ENCODE measurements at regions not wholly inside any gene's neighbourhood (a gene's known extent, or its start where the extent isn't known, plus 50 kb on each side); places are given as distances from the start of the nearest gene placed in this dataset.
A peak's percentile ranks its signal among the peaks of the same experiment; 100 is the strongest.

DNA sequence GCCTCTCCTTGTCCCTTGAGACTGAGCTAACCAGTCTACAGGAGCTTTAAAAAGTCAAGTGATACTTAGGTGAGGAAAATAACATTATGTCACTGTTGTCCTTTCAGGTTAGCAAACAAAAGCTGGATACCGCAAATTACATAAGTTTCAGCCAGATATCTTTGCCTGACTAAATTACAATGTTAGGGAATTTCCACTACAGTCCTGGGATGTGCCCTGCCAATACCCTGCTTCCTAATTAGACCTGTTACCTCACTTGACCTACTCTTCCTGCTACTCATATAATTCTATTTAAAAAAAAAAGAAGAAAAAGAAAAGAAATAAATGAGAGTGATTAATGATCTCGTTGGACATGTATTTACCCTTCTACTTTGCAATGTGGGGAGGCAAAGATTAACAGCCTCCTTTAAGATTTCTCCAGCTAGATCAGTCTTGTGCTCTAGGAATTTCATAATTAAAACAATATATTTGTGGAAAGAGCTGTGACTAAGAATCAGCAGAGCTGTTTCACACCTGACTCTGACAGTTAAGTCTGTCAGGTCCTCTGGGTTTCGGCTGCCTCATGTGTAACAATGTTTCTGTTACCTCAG is 318.9 kb downstream of the HDGFL1 start:
- Histone ChIP-seq H3K4me3 (ENCODE audit: insufficient read depth, low read depth, low read length) (no peak overlapping the region), H3K79me1 (ENCODE audit: low read depth in 1 of 2, low read length in 2 of 2) (no peaks in the 10 kb centered on the region), H4K20me1 (ENCODE audit: insufficient read depth, low read length) (no peaks in the 10 kb centered on the region), H2BK20ac (ENCODE audit: low read depth, low read length) (no peak overlapping the region), H2AFZ (replicated peaks; ENCODE audit: low read length, poor library complexity) (no peak overlapping the region), H2BK15ac (ENCODE audit: low read depth, low read length) (peak overlapping the region; percentile 90; the same call in 2 of the 3 replicates), H3K27me3 (ENCODE audit: control insufficient read depth, insufficient read depth, low read length) (no peaks in the 10 kb centered on the region), H2BK120ac (ENCODE audit: low read depth, low read length) (peak overlapping the region; percentile 28; the same call in 1 of the 2 replicates), H2AK9ac (replicated peaks; ENCODE audit: low read depth, low read length, poor library complexity) (no peak overlapping the region), H3K56ac (ENCODE audit: extremely low read depth, insufficient read depth, low read length) (no peak overlapping the region), H2BK5ac (ENCODE audit: low read depth, low read length, poor library complexity, severe bottlenecking) (no peak overlapping the region), H4K5ac (ENCODE audit: low read depth, low read length) (peak overlapping the region; percentile 69; the same call in 1 of the 2 replicates), H2AK5ac (ENCODE audit: low read depth, low read length) (no peak overlapping the region), H3K9me3 (ENCODE audit: control insufficient read depth, insufficient read depth, low read length) (no peaks in the 10 kb centered on the region), H3K14ac (replicated peaks; ENCODE audit: low read depth, low read length) (0 out of 2 replicates have a peak overlapping the region, but pooled peaks have one; percentile 12), H3K23ac (ENCODE audit: low read depth, low read length) (no peak overlapping the region), H3K36me3 (ENCODE audit: control insufficient read depth, insufficient read depth, low read length) (no peaks in the 10 kb centered on the region), H3K4ac (ENCODE audit: low read depth, low read length) (peak overlapping the region; percentile 19; the same call in 1 of the 2 replicates), H3K4me1 (ENCODE audit: control insufficient read depth, insufficient read depth, low read length) (peaks cover 4% of the 10 kb centered on the region; the same call in 1 of the 2 replicates), H3K9ac (ENCODE audit: low read depth, low read length) (no peak overlapping the region), H4K8ac (ENCODE audit: low read depth in 2 of 2, low read length in 2 of 2) (peak overlapping the region; percentile 27 to 37; a peak in 1 of 4 replicates), H4K91ac (ENCODE audit: insufficient read depth, low read depth, low read length) (no peak overlapping the region; the same call in 1 of the 2 replicates), H3K27ac (ENCODE audit: insufficient read depth, low read length) (no peak overlapping the region), H3K9me1 (ENCODE audit: insufficient read depth, low read length) (peaks cover 7% of the 10 kb centered on the region), H3K4me2 (ENCODE audit: low read depth, low read length) (no peak overlapping the region), H3K18ac (ENCODE audit: low read depth, low read length) (peak overlapping the region; percentile 71; the same call in 1 of the 2 replicates)
- BruUV-seq (replicated peaks): no TSS peak
- CTCF ChIA-PET: interaction anchor here (0.8 to 1.1 kb wide), 2 partner anchors 10 to 34 kb away, joined by 3 read pairs; no protein-coding TSS in a partner anchor
- DNase-seq (no peak), ATAC-seq (ENCODE audit: low read depth) (no peak)
- intact Hi-C loops (cut with micrococcal nuclease) (loop anchor here (10.0 kb wide), 1 partner anchor 767 kb away; no protein-coding TSS in a partner anchor), dilution Hi-C loops (cut with HindIII; ENCODE audit: low sequenced_read_pairs, unreplicated experiment) (no loop called here), in situ Hi-C loops (cut with MboI; ENCODE audit: low sequenced_read_pairs) (no loop called here)
- TF ChIP-seq MAFK (IDR thresholded peaks at IDR 0.05; ENCODE audit: low read depth, low read length): no peak
- no peak for TF ChIP-seq RFX5 (IDR thresholded peaks at IDR 0.05; ENCODE audit: low read depth, low read length)
- TF ChIP-seq MAZ (IDR thresholded peaks at IDR 0.05; ENCODE audit: borderline replicate concordance, low read depth, low read length): no peak
- TF ChIP-seq, protein P1, sequence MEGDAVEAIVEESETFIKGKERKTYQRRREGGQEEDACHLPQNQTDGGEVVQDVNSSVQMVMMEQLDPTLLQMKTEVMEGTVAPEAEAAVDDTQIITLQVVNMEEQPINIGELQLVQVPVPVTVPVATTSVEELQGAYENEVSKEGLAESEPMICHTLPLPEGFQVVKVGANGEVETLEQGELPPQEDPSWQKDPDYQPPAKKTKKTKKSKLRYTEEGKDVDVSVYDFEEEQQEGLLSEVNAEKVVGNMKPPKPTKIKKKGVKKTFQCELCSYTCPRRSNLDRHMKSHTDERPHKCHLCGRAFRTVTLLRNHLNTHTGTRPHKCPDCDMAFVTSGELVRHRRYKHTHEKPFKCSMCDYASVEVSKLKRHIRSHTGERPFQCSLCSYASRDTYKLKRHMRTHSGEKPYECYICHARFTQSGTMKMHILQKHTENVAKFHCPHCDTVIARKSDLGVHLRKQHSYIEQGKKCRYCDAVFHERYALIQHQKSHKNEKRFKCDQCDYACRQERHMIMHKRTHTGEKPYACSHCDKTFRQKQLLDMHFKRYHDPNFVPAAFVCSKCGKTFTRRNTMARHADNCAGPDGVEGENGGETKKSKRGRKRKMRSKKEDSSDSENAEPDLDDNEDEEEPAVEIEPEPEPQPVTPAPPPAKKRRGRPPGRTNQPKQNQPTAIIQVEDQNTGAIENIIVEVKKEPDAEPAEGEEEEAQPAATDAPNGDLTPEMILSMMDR (conservative IDR thresholded peaks at IDR 0.05; ENCODE audit: low read depth, low read length): no peak
- TF ChIP-seq RAD21 (IDR thresholded peaks at IDR 0.05; ENCODE audit: low read length): no peak
- no peak for TF ChIP-seq RCOR1 (IDR thresholded peaks at IDR 0.05; ENCODE audit: insufficient replicate concordance, low read length)
- TF ChIP-seq POLR2A (IDR thresholded peaks at IDR 0.05; ENCODE audit: low read depth, low read length): no peak
- TF ChIP-seq CHD1 (IDR thresholded peaks at IDR 0.05; ENCODE audit: low read depth, low read length): no peak
- TF ChIP-seq FOS (IDR thresholded peaks at IDR 0.05; ENCODE audit: low read depth, low read length): no peak
- TF ChIP-seq, protein P2, sequence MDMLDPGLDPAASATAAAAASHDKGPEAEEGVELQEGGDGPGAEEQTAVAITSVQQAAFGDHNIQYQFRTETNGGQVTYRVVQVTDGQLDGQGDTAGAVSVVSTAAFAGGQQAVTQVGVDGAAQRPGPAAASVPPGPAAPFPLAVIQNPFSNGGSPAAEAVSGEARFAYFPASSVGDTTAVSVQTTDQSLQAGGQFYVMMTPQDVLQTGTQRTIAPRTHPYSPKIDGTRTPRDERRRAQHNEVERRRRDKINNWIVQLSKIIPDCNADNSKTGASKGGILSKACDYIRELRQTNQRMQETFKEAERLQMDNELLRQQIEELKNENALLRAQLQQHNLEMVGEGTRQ (IDR thresholded peaks at IDR 0.05; ENCODE audit: low read depth, low read length): no peak
- WGBS, 2 experiments (ENCODE audit: extremely low coverage in 2 of 2, insufficient read length in 1 of 2): no CpG with 5 or more reads among the region's 3 CpGs
- POLR2A ChIA-PET (ENCODE audit: unreplicated experiment): no interaction called here
